Testis (tissue), 2 donors: ENCODE measurements at regions not wholly inside any gene's neighbourhood (a gene's known extent, or its start where the extent isn't known, plus 50 kb on each side); places are given as distances from the start of the nearest gene placed in this dataset.

ENCODE experiments used
- POLR2A ChIP-seq: fragments of 450-650 bp; IDR thresholded peaks from one replicate; pipeline ENCODE4 v1.6.1; 2017; ENCODE audit warnings: antibody characterized with exemption, mild to moderate bottlenecking, moderate library complexity
- TF ChIP-seq, protein P1 (sequence below), 3 experiments: fragments of 450-650 bp in 2 of 3; fragments of 200-600 bp in 1 of 3; sonication (generic) in 1 of 3; IDR thresholded peaks; one replicate each; pipeline ENCODE4 v1.5.1; 2016 to 2019; ENCODE audit warnings: antibody characterized with exemption in 3 of 3, mild to moderate bottlenecking in 2 of 3, moderate library complexity in 1 of 3

DNA sequence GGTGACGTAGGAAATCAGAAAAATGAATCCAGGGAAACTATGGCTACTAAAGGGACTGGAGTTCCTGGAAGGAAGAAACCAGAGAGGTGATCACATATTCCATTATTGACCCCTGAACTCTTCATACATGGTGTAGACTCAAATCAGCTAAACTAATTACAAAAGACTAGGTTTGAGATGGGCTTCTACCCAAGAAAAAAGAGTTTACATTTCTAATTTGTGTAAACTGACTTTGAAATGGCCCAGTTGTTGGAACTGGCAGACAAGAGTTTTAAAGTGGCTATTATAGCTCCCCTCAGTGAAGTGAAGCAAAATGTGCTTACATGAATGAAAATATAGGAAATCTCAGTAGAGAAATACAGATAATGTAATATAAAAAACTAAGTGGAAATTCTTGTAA is 1619.4 kb upstream of the SEL1L start:
- TF ChIP-seq, protein P1, sequence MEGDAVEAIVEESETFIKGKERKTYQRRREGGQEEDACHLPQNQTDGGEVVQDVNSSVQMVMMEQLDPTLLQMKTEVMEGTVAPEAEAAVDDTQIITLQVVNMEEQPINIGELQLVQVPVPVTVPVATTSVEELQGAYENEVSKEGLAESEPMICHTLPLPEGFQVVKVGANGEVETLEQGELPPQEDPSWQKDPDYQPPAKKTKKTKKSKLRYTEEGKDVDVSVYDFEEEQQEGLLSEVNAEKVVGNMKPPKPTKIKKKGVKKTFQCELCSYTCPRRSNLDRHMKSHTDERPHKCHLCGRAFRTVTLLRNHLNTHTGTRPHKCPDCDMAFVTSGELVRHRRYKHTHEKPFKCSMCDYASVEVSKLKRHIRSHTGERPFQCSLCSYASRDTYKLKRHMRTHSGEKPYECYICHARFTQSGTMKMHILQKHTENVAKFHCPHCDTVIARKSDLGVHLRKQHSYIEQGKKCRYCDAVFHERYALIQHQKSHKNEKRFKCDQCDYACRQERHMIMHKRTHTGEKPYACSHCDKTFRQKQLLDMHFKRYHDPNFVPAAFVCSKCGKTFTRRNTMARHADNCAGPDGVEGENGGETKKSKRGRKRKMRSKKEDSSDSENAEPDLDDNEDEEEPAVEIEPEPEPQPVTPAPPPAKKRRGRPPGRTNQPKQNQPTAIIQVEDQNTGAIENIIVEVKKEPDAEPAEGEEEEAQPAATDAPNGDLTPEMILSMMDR (IDR thresholded peaks at IDR 0.05), result no peak
- TF ChIP-seq POLR2A, result no peak
